Lower leg skin (tissue), 4 donors: ENCODE measurements at regions not wholly inside any gene's neighbourhood (a gene's known extent, or its start where the extent isn't known, plus 50 kb on each side); places are given as distances from the start of the nearest gene placed in this dataset.

Experiments used
- DNase-seq, 2 donors: peaks; one replicate each; pipeline ENCODE4 v3.0.0-alpha.2; 2019; ENCODE audit warnings: low spot score in 2 of 2
- H3K4me3 ChIP-seq: fragments of 200-600 bp; sonication (generic); 2 replicates; pipeline ENCODE4 v1.5.1; 2017; ENCODE audit warnings: mild to moderate bottlenecking, low read depth; ENCODE audit not compliant: poor library complexity, severe bottlenecking
- CTCF ChIP-seq, 3 donors: fragments of 450-650 bp; IDR thresholded peaks; one replicate each; pipeline ENCODE4 v1.5.1; 2016; ENCODE audit warnings: antibody characterized with exemption in 3 of 3, mild to moderate bottlenecking in 3 of 3, moderate library complexity in 2 of 3
- POLR2A ChIP-seq, 2 donors: fragments of 450-650 bp; IDR thresholded peaks; one replicate each; pipeline ENCODE4 v1.6.1; 2016 to 2017; ENCODE audit warnings: antibody characterized with exemption in 2 of 2, mild to moderate bottlenecking in 1 of 2, moderate library complexity in 1 of 2
- WGBS, 2 donors: methylation state at CpG; one replicate each; pipeline ENCODE4 v1.1.5; 2018; 5-methylcytosine and 5-hydroxymethylcytosine counted together
- intact Hi-C: fragments of 100-400 bp; cut with DNase I; formaldehyde crosslinking; loops from one replicate; pipeline ENCODE4 v1.15.0; 2023; ENCODE audit warnings: low total_unique reads

GRCh38 chr6:113420290-113420689, 436.9 kb upstream of the MARCKS start:
- DNase-seq, result no peak
- no peak overlapping the region for H3K4me3 ChIP-seq
- WGBS, 2 donors, result 78 to 86% methylated on average over 1 of the region's 1 CpG
- intact Hi-C loops, result no loop called here
- no peak for TF ChIP-seq CTCF (IDR thresholded peaks at IDR 0.05)
- TF ChIP-seq POLR2A (IDR thresholded peaks at IDR 0.05), result no peak

GRCh38 chr6:113421997-113422396, 435.1 kb upstream of the MARCKS start:
- WGBS, 2 donors, result 91 to 96% methylated on average over 1 of the region's 1 CpG
- intact Hi-C loops, result no loop called here
- TF ChIP-seq CTCF (IDR thresholded peaks at IDR 0.05) (no peak), POLR2A (IDR thresholded peaks at IDR 0.05) (no peak)
- no peak for DNase-seq
- no peak overlapping the region for H3K4me3 ChIP-seq

- TF ChIP-seq POLR2A (IDR thresholded peaks at IDR 0.05), result no peak
- no peak for TF ChIP-seq CTCF (IDR thresholded peaks at IDR 0.05)
- no peak for DNase-seq
- 91 to 95% methylated on average over 1 of the region's 1 CpG for WGBS, 2 donors
- H3K4me3 ChIP-seq, result no peak overlapping the region
- intact Hi-C loops, result no loop called here
Observed at GRCh38 chr6:113423956-113424355, 433.2 kb upstream of the MARCKS start.

GRCh38 chr6:113425977-113426660, 431.0 kb upstream of the MARCKS start:
- WGBS, 2 donors, result 79 to 93% methylated on average over 3 of the region's 3 CpGs
- intact Hi-C loops, result no loop called here
- TF ChIP-seq CTCF (IDR thresholded peaks at IDR 0.05), result no peak
- no peak for TF ChIP-seq POLR2A (IDR thresholded peaks at IDR 0.05)
- no peak for DNase-seq
- no peak overlapping the region for H3K4me3 ChIP-seq

GRCh38 chr6:113427617-113428016, 429.5 kb upstream of the MARCKS start:
- DNase-seq, result no peak
- no peak overlapping the region for H3K4me3 ChIP-seq
- 90 to 91% methylated on average over 2 of the region's 2 CpGs for WGBS, 2 donors
- intact Hi-C loops, result no loop called here
- no peak for TF ChIP-seq CTCF (IDR thresholded peaks at IDR 0.05)
- no peak for TF ChIP-seq POLR2A (IDR thresholded peaks at IDR 0.05)

GRCh38 chr6:113428702-113429101, 428.4 kb upstream of the MARCKS start:
- DNase-seq, result no peak
- 94 to 95% methylated on average over 4 of the region's 4 CpGs for WGBS, 2 donors
- no peak overlapping the region for H3K4me3 ChIP-seq
- TF ChIP-seq POLR2A (IDR thresholded peaks at IDR 0.05), result no peak
- no peak for TF ChIP-seq CTCF (IDR thresholded peaks at IDR 0.05)
- intact Hi-C loops, result no loop called here
